Vagina (tissue), 2 donors: ENCODE measurements at regions not wholly inside any gene's neighbourhood (a gene's known extent, or its start where the extent isn't known, plus 50 kb on each side); places are given as distances from the start of the nearest gene placed in this dataset.

ENCODE experiments used
- CTCF ChIP-seq, 3 experiments: fragments of 450-650 bp in 2 of 3; fragments of 200-600 bp in 1 of 3; sonication (generic) in 1 of 3; IDR thresholded peaks; one replicate each; pipeline ENCODE4 v1.5.1; 2017 to 2019; ENCODE audit warnings: antibody characterized with exemption in 3 of 3, mild to moderate bottlenecking in 2 of 3, moderate library complexity in 2 of 3
- POLR2AphosphoS5 ChIP-seq, 2 donors: sonication (generic); formaldehyde crosslinking; IDR thresholded peaks; one replicate each; pipeline ENCODE4 v1.9.0; 2017; ENCODE audit warnings: antibody characterized with exemption in 2 of 2, mild to moderate bottlenecking in 2 of 2, low read depth in 1 of 2; ENCODE audit not compliant: insufficient read depth in 1 of 2

DNA sequence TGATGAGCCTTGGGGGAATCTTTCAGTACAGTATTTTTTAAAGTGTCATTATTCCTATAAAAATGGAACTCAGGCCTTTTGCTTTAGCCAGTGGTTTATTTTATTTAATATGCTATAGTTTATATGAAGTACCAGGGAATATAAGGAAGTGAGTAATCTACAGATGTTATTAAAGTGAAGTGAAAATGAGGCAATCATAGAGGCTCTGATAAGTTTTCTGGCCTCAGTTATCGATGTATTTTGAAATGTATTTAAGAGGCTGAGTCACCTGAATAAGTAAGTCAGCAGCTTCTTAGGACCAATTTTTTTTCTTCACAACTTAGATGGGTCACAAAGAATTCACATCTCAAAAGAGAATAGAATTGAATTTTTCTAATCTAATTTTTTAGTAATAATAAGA, 829.0 kb downstream of the DNAH5 start:
- TF ChIP-seq CTCF (IDR thresholded peaks at IDR 0.05) = no peak
- no peak for TF ChIP-seq POLR2AphosphoS5 (IDR thresholded peaks at IDR 0.05; ENCODE audit: insufficient read depth in 1 of 2, low read depth in 1 of 2)
